IMR-90 (cell line): ENCODE measurements at regions not wholly inside any gene's neighbourhood (a gene's known extent, or its start where the extent isn't known, plus 50 kb on each side); places are given as distances from the start of the nearest gene placed in this dataset.

ENCODE experiments used
- ATAC-seq: fragments of 200-7000 bp; cut with Tn5 transposase; 2 replicates; pipeline ENCODE4 v1.9.1; 2020; ENCODE audit warnings: low read depth, mild to moderate bottlenecking, moderate library complexity
- BruUV-seq: library from RNA; stranded (reverse); fragments of 400-500 nt; replicated peaks from 2 replicates; lab custom pipeline; 2021; lab: Mats Ljungman, UMichigan
- CTCF ChIA-PET: fragments of 300-600 bp; formaldehyde crosslinking; extraction: SDS; loops from one replicate; lab custom pipeline; 2021; ENCODE audit warnings: antibody characterized with exemption; lab: Yijun Ruan, JAX
- POLR2A ChIA-PET: fragments of 300-600 bp; sonication (Branson Sonifier 250); formaldehyde crosslinking; loops from one replicate; lab custom pipeline; 2022; ENCODE audit warnings: antibody characterized with exemption; ENCODE audit not compliant: unreplicated experiment; lab: Charles Lee
- DNase-seq: peaks from one replicate; pipeline ENCODE4 v3.0.0; 2013
- H2AFZ ChIP-seq: replicated peaks from 2 replicates; pipeline ENCODE3; 2013; ENCODE audit warnings: low read length, mild to moderate bottlenecking; ENCODE audit not compliant: poor library complexity
- H2AK5ac ChIP-seq: 2 replicates; pipeline ENCODE4 v1.6.1; 2013; ENCODE audit warnings: low read depth, low read length, inconsistent platforms
- H2AK9ac ChIP-seq: replicated peaks from 2 replicates; pipeline ENCODE3; 2013; ENCODE audit warnings: mild to moderate bottlenecking, low read depth, low read length, moderate library complexity; ENCODE audit not compliant: poor library complexity
- H2BK120ac ChIP-seq: 2 replicates; pipeline ENCODE4 v1.6.1; 2013; ENCODE audit warnings: low read depth, low read length, inconsistent platforms
- H2BK15ac ChIP-seq: 3 replicates; pipeline ENCODE4 v1.6.1; 2013; ENCODE audit warnings: low read depth, low read length, inconsistent platforms
- H2BK20ac ChIP-seq: 2 replicates; pipeline ENCODE4 v1.6.1; 2013; ENCODE audit warnings: low read depth, mild to moderate bottlenecking, inconsistent platforms, low read length, moderate library complexity
- H2BK5ac ChIP-seq: 2 replicates; pipeline ENCODE4 v1.6.1; 2013; ENCODE audit warnings: mild to moderate bottlenecking, low read depth, low read length, inconsistent platforms; ENCODE audit not compliant: poor library complexity, severe bottlenecking
- H3K14ac ChIP-seq: replicated peaks from 2 replicates; pipeline ENCODE4 v1.6.1; 2013; ENCODE audit warnings: low read depth, low read length, inconsistent platforms
- H3K18ac ChIP-seq: 2 replicates; pipeline ENCODE4 v1.6.1; 2013; ENCODE audit warnings: low read depth, low read length, control low read depth
- H3K23ac ChIP-seq: 2 replicates; pipeline ENCODE4 v1.6.1; 2013; ENCODE audit warnings: low read depth, low read length, inconsistent platforms
- H3K27ac ChIP-seq: 2 replicates; pipeline ENCODE4 v1.5.1; 2013; ENCODE audit warnings: mild to moderate bottlenecking, control low read depth, low read length; ENCODE audit not compliant: insufficient read depth
- H3K27me3 ChIP-seq: 2 replicates; pipeline ENCODE4 v1.6.1; 2013; ENCODE audit warnings: low read length; ENCODE audit not compliant: control insufficient read depth, insufficient read depth
- H3K36me3 ChIP-seq: 2 replicates; pipeline ENCODE4 v1.6.1; 2013; ENCODE audit warnings: low read length, mixed read lengths; ENCODE audit not compliant: control insufficient read depth, insufficient read depth
- H3K4ac ChIP-seq: 2 replicates; pipeline ENCODE4 v1.6.1; 2013; ENCODE audit warnings: low read depth, low read length, inconsistent platforms
- H3K4me1 ChIP-seq: 2 replicates; pipeline ENCODE4 v1.6.1; 2013; ENCODE audit warnings: low read length, mixed read lengths; ENCODE audit not compliant: control insufficient read depth, insufficient read depth
- H3K4me2 ChIP-seq: 2 replicates; pipeline ENCODE4 v1.6.1; 2013; ENCODE audit warnings: low read depth, mild to moderate bottlenecking, control low read depth, low read length, moderate library complexity
- H3K4me3 ChIP-seq: 2 replicates; pipeline ENCODE4 v1.5.1; 2013; ENCODE audit warnings: low read depth, mild to moderate bottlenecking, control low read depth, low read length, moderate library complexity; ENCODE audit not compliant: insufficient read depth
- H3K56ac ChIP-seq: 2 replicates; pipeline ENCODE4 v1.6.1; 2013; ENCODE audit warnings: low read length, inconsistent platforms; ENCODE audit not compliant: insufficient read depth; ENCODE audit errors: extremely low read depth
- H3K79me1 ChIP-seq, 2 experiments: 2 replicates each; pipeline ENCODE4 v1.6.1; 2013; ENCODE audit warnings: low read length in 2 of 2, inconsistent platforms in 1 of 2, low read depth in 1 of 2
- H3K9ac ChIP-seq: 2 replicates; pipeline ENCODE4 v1.6.1; 2013; ENCODE audit warnings: low read depth, low read length, control low read depth
- H3K9me1 ChIP-seq: 2 replicates; pipeline ENCODE4 v1.6.1; 2013; ENCODE audit warnings: low read length, inconsistent platforms; ENCODE audit not compliant: insufficient read depth
- H3K9me3 ChIP-seq: 2 replicates; pipeline ENCODE4 v1.6.1; 2013; ENCODE audit warnings: low read length; ENCODE audit not compliant: control insufficient read depth, insufficient read depth
- H4K20me1 ChIP-seq: 2 replicates; pipeline ENCODE4 v1.6.1; 2013; ENCODE audit warnings: low read length, inconsistent platforms; ENCODE audit not compliant: insufficient read depth
- H4K5ac ChIP-seq: 2 replicates; pipeline ENCODE4 v1.6.1; 2013; ENCODE audit warnings: mild to moderate bottlenecking, low read depth, low read length, control low read depth
- H4K8ac ChIP-seq, 2 experiments: 2 replicates each; pipeline ENCODE4 v1.6.1; 2013; ENCODE audit warnings: low read depth in 2 of 2, low read length in 2 of 2, control low read depth in 1 of 2, inconsistent platforms in 1 of 2
- H4K91ac ChIP-seq: 2 replicates; pipeline ENCODE4 v1.6.1; 2013; ENCODE audit warnings: low read depth, low read length, inconsistent platforms; ENCODE audit not compliant: insufficient read depth
- WGBS, 2 experiments: methylation state at CpG; one replicate each; pipeline versions ENCODE4 v1.1.5 to v1.1.7; 2013; ENCODE audit warnings: missing lambda C conversion rate in 2 of 2; ENCODE audit not compliant: insufficient read length in 1 of 2; ENCODE audit errors: extremely low coverage in 2 of 2; 5-methylcytosine and 5-hydroxymethylcytosine counted together
- dilution Hi-C: fragments of 300-500 bp; cut with HindIII; formaldehyde crosslinking; loops from one replicate; pipeline ENCODE4 v1.14.3; 2018; ENCODE audit warnings: low sequenced_read_pairs; ENCODE audit not compliant: unreplicated experiment
- in situ Hi-C: fragments of 300-500 bp; cut with MboI; formaldehyde crosslinking; loops from 3 replicates; pipeline ENCODE4 v1.14.3; 2019; ENCODE audit warnings: low sequenced_read_pairs, inconsistent platforms, mixed read lengths
- intact Hi-C: fragments of 100-400 bp; cut with micrococcal nuclease; formaldehyde crosslinking; loops from 2 replicates; pipeline ENCODE4 v1.10.0; 2022
- TF ChIP-seq, protein P1 (sequence below): fragments of 150-350 bp; IDR thresholded peaks from 2 replicates; pipeline ENCODE4 v1.6.1; 2016; ENCODE audit warnings: low read depth, mild to moderate bottlenecking, low read length, moderate library complexity, borderline replicate concordance

DNA sequence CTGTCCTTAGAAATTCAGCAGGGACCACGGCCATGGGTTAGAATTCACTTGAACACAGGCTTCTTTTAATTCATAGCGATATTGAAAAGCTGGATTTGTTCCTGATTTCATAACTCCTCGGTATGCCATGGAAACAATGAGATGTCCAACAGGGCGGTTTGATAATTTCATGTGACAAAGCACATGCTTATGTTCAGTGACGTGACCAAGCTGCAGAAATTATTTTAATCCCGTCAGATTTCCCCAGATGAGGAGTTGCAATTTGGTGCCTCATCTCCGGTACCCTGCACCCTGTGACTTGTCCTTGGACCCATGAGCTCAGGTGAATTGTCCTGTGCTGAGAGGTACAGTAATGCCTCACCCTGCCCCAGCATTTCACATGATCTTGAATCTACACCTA, 81.7 kb downstream of the C11orf91 start:
- dilution Hi-C loops, result no loop called here

More for the DNA sequence above, 81.7 kb downstream of the C11orf91 start:
- 0 out of 2 replicates have a peak overlapping the region, but pooled peaks have one; percentile 12 for H4K91ac ChIP-seq
- no peak overlapping the region for H3K18ac ChIP-seq
- H2AK5ac ChIP-seq, result peak overlapping the region; percentile 54; the same call in 1 of the 2 replicates
- ChIA-PET CTCF (no interaction called here), POLR2A (no interaction called here)
- peaks cover 5% of the 10 kb centered on the region for H3K9me1 ChIP-seq
- no peak overlapping the region for H3K14ac ChIP-seq
- no peak overlapping the region for H3K9ac ChIP-seq
- H3K4me1 ChIP-seq, result peaks cover 6% of the 10 kb centered on the region
- no peaks in the 10 kb centered on the region for H3K36me3 ChIP-seq
- H4K5ac ChIP-seq, result no peak overlapping the region
- 94% methylated on average over 6 of the region's 7 CpGs; no CpG with 5 or more reads in 1 of the 2 experiments for WGBS, 2 experiments
- H3K9me3 ChIP-seq, result no peaks in the 10 kb centered on the region
- H4K8ac ChIP-seq, result no peak overlapping the region
- H3K27me3 ChIP-seq, result no peaks in the 10 kb centered on the region
- no peak overlapping the region for H3K4me2 ChIP-seq
- no peak overlapping the region; the same call in 1 of the 2 replicates for H2BK20ac ChIP-seq
- ATAC-seq (no peak), DNase-seq (no peak)
- in situ Hi-C loops, result no loop called here
- no peak overlapping the region for H3K4ac ChIP-seq
- H2AK9ac ChIP-seq, result peak overlapping the region; percentile 59
- H4K20me1 ChIP-seq, result no peaks in the 10 kb centered on the region
- H3K79me1 ChIP-seq, result no peaks in the 10 kb centered on the region; a peak in 1 of 4 replicates
- H3K27ac ChIP-seq, result no peak overlapping the region
- H3K56ac ChIP-seq, result no peak overlapping the region
- BruUV-seq, result no TSS peak
- no peak overlapping the region for H3K4me3 ChIP-seq
- 0 out of 2 replicates have a peak overlapping the region, but pooled peaks have one; percentile 25 for H3K23ac ChIP-seq
- TF ChIP-seq, protein P1, sequence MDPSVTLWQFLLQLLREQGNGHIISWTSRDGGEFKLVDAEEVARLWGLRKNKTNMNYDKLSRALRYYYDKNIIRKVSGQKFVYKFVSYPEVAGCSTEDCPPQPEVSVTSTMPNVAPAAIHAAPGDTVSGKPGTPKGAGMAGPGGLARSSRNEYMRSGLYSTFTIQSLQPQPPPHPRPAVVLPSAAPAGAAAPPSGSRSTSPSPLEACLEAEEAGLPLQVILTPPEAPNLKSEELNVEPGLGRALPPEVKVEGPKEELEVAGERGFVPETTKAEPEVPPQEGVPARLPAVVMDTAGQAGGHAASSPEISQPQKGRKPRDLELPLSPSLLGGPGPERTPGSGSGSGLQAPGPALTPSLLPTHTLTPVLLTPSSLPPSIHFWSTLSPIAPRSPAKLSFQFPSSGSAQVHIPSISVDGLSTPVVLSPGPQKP, result no peak
- intact Hi-C loops, result no loop called here
- peak overlapping the region; percentile 59 for H2AFZ ChIP-seq
- H2BK15ac ChIP-seq, result no peak overlapping the region
- no peak overlapping the region for H2BK5ac ChIP-seq
- no peak overlapping the region for H2BK120ac ChIP-seq
